ENCODE measurements at regions not wholly inside any gene's neighbourhood (a gene's known extent, or its start where the extent isn't known, plus 50 kb on each side); places are given as distances from the start of the nearest gene placed in this dataset.

GRCh38 chr20:11083841-11084240, 410.0 kb upstream of the JAG1 start:
- no TSS peak for BruUV-seq (replicated peaks)
- H3K36me3 ChIP-seq (ENCODE audit: control insufficient read depth in 2 of 2, insufficient read depth in 2 of 2, low read length in 1 of 2), result no peaks in the 10 kb centered on the region
- DNase-seq (ENCODE audit: low read depth, low spot score) (no peak), ATAC-seq (no peak), FAIRE-seq (no peak)
- no peaks in the 10 kb centered on the region; the same call in 2 of the 3 replicates for H3K9me3 ChIP-seq (replicated peaks; ENCODE audit: control insufficient read depth, insufficient read depth, low read length)
- H3K4me3 ChIP-seq, result no peak overlapping the region
- in situ Hi-C loops (cut with MboI) (no loop called here), intact Hi-C loops (cut with micrococcal nuclease; ENCODE audit: unreplicated experiment) (no loop called here)
- ChIA-PET SMC1A (ENCODE audit: uncharacterized antibody, unreplicated experiment) (interaction anchor here (1.4 to 1.5 kb wide), 2 partner anchors 8 to 29 kb away, joined by 3 read pairs; no protein-coding TSS in a partner anchor), POLR2A (no interaction called here), RAD21 (ENCODE audit: unreplicated experiment) (no interaction called here), CTCF (no interaction called here)
- no peak overlapping the region for H3K4me2 ChIP-seq (ENCODE audit: control insufficient read depth, insufficient read depth)
- no peaks in the 10 kb centered on the region for H4K20me1 ChIP-seq (ENCODE audit: control insufficient read depth, insufficient read depth)
- TF ChIP-seq KAT2A (conservative IDR thresholded peaks at IDR 0.05; ENCODE audit: control insufficient read depth, low read depth, low read length) (no peak), CEBPB (IDR thresholded peaks at IDR 0.05; ENCODE audit: borderline replicate concordance in 1 of 2, low read depth in 2 of 2, low read length in 2 of 2) (no peak), SMAD1 (IDR thresholded peaks at IDR 0.05; ENCODE audit: low read depth, partially characterized antibody) (no peak), EED (IDR thresholded peaks at IDR 0.05; ENCODE audit: low read depth) (no peak), NR2F1 (conservative IDR thresholded peaks at IDR 0.05) (no peak), SPI1 (IDR thresholded peaks at IDR 0.05; ENCODE audit: borderline replicate concordance, insufficient read depth, low read depth, low read length) (no peak), NFYB (IDR thresholded peaks at IDR 0.05; ENCODE audit: insufficient read depth, low read depth, low read length) (no peak)
- H2AFZ ChIP-seq (ENCODE audit: control insufficient read depth, low read depth, low read length), result no peak overlapping the region
- no peaks in the 10 kb centered on the region for H3K4me1 ChIP-seq (ENCODE audit: control insufficient read depth, insufficient read depth, low read length)
- H3K27ac ChIP-seq (ENCODE audit: control insufficient read depth, insufficient read depth), result no peak overlapping the region
- H3K27me3 ChIP-seq (replicated peaks in 1 of 2; ENCODE audit: control insufficient read depth in 2 of 2, insufficient read depth in 2 of 2, low read length in 1 of 2), result no peaks in the 10 kb centered on the region
- no peak overlapping the region for H3K9ac ChIP-seq (ENCODE audit: control insufficient read depth, insufficient read depth, low read length)
- 25% methylated on average over 2 of the region's 2 CpGs for WGBS (ENCODE audit: insufficient coverage, insufficient replicate concordance, low lambda C conversion rate, missing lambda C conversion rate)
- no peaks in the 10 kb centered on the region for H3K79me2 ChIP-seq (ENCODE audit: control insufficient read depth, insufficient read depth, low read length)

GRCh38 chr20:11084508-11084907, 410.7 kb upstream of the JAG1 start:
- no peaks in the 10 kb centered on the region for H3K27me3 ChIP-seq (replicated peaks in 1 of 2; ENCODE audit: control insufficient read depth in 2 of 2, insufficient read depth in 2 of 2, low read length in 1 of 2)
- H3K9me3 ChIP-seq (replicated peaks; ENCODE audit: control insufficient read depth, insufficient read depth, low read length), result no peaks in the 10 kb centered on the region; the same call in 2 of the 3 replicates
- no peak for DNase-seq (ENCODE audit: low read depth, low spot score)
- intact Hi-C loops (cut with micrococcal nuclease; ENCODE audit: unreplicated experiment) (no loop called here), in situ Hi-C loops (cut with MboI) (no loop called here)
- H3K36me3 ChIP-seq (ENCODE audit: control insufficient read depth in 2 of 2, insufficient read depth in 2 of 2, low read length in 1 of 2), result no peaks in the 10 kb centered on the region
- ChIA-PET RAD21 (ENCODE audit: unreplicated experiment) (no interaction called here), POLR2A (no interaction called here), SMC1A (ENCODE audit: uncharacterized antibody, unreplicated experiment) (interaction anchor here (0.7 to 1.4 kb wide), 2 partner anchors 29 to 360 kb away, joined by 3 read pairs; no protein-coding TSS in a partner anchor), CTCF (interaction anchor here (0.7 kb wide), 1 partner anchor 9 kb away, joined by 3 read pairs; no protein-coding TSS in a partner anchor)
- H3K27ac ChIP-seq (ENCODE audit: control insufficient read depth, insufficient read depth), result no peak overlapping the region
- H3K4me3 ChIP-seq, result no peak overlapping the region
- H3K79me2 ChIP-seq (ENCODE audit: control insufficient read depth, insufficient read depth, low read length), result no peaks in the 10 kb centered on the region
- H4K20me1 ChIP-seq (ENCODE audit: control insufficient read depth, insufficient read depth), result no peaks in the 10 kb centered on the region
- no peak overlapping the region for H3K4me2 ChIP-seq (ENCODE audit: control insufficient read depth, insufficient read depth)
- no peak for FAIRE-seq
- BruUV-seq (replicated peaks), result no TSS peak
- no peak for TF ChIP-seq E2F4 (IDR thresholded peaks at IDR 0.05; ENCODE audit: low read depth, low read length)
- no peak for TF ChIP-seq SUZ12 (IDR thresholded peaks at IDR 0.05; ENCODE audit: unreplicated experiment)
- no peak for TF ChIP-seq SMAD1 (IDR thresholded peaks at IDR 0.05; ENCODE audit: low read depth, partially characterized antibody)
- TF ChIP-seq IRF5 (IDR thresholded peaks at IDR 0.05; ENCODE audit: borderline replicate concordance), result no peak
- TF ChIP-seq IKZF1 (conservative IDR thresholded peaks at IDR 0.05), result no peak
- TF ChIP-seq SIN3A (IDR thresholded peaks at IDR 0.05; ENCODE audit: low read depth, low read length), result no peak
- TF ChIP-seq ASH2L (IDR thresholded peaks at IDR 0.05; ENCODE audit: borderline replicate concordance, low read depth), result no peak
- H2AFZ ChIP-seq (ENCODE audit: control insufficient read depth, low read depth, low read length), result no peak overlapping the region
- ATAC-seq, result no peak
- no peak overlapping the region for H3K9ac ChIP-seq (ENCODE audit: control insufficient read depth, insufficient read depth, low read length)
- H3K4me1 ChIP-seq (ENCODE audit: control insufficient read depth, insufficient read depth, low read length), result no peaks in the 10 kb centered on the region

Data from GM12878 (cell line).